SK-N-SH treated with all-trans-retinoic acid at 6 μM for 48 hours (cell line): ENCODE measurements at regions not wholly inside any gene's neighbourhood (a gene's known extent, or its start where the extent isn't known, plus 50 kb on each side); places are given as distances from the start of the nearest gene placed in this dataset.

Experiments
- ARNTL ChIP-seq: fragments of 450-650 bp; formaldehyde crosslinking; IDR thresholded peaks from 2 replicates; pipeline ENCODE4 v1.5.0; 2020; ENCODE audit warnings: low read depth, mild to moderate bottlenecking, moderate library complexity, borderline replicate concordance
- CREB5 ChIP-seq: fragments of 250-450 bp; sonication (Bioruptor Pico); IDR thresholded peaks from 2 replicates; pipeline ENCODE4 v1.5.1; 2020; ENCODE audit warnings: low read depth, mild to moderate bottlenecking, moderate library complexity
- CSRNP3 ChIP-seq: fragments of 250-450 bp; sonication (Bioruptor Pico); IDR thresholded peaks from 2 replicates; pipeline ENCODE4 v1.5.1; 2021; ENCODE audit warnings: mild to moderate bottlenecking, moderate library complexity
- GLIS3 ChIP-seq: fragments of 250-450 bp; sonication (Bioruptor Pico); IDR thresholded peaks from 2 replicates; pipeline ENCODE4 v1.5.0; 2020; ENCODE audit warnings: mild to moderate bottlenecking, moderate library complexity
- ZC3H10 ChIP-seq: fragments of 250-450 bp; sonication (Bioruptor Pico); IDR thresholded peaks from 2 replicates; pipeline ENCODE4 v1.5.1; 2021; ENCODE audit warnings: mild to moderate bottlenecking, moderate library complexity
- ZFP30 ChIP-seq: fragments of 450-650 bp; formaldehyde crosslinking; IDR thresholded peaks from 2 replicates; pipeline ENCODE4 v1.5.0; 2022; ENCODE audit warnings: mild to moderate bottlenecking, moderate library complexity
- ZNF565 ChIP-seq: fragments of 450-650 bp; formaldehyde crosslinking; conservative IDR thresholded peaks from 2 replicates; pipeline ENCODE4 v1.5.0; 2020; ENCODE audit warnings: low read depth, mild to moderate bottlenecking, moderate library complexity
- ZNF70 ChIP-seq: fragments of 450-650 bp; formaldehyde crosslinking; IDR thresholded peaks from 2 replicates; pipeline ENCODE4 v1.5.0; 2020; ENCODE audit warnings: mild to moderate bottlenecking, moderate library complexity

DNA sequence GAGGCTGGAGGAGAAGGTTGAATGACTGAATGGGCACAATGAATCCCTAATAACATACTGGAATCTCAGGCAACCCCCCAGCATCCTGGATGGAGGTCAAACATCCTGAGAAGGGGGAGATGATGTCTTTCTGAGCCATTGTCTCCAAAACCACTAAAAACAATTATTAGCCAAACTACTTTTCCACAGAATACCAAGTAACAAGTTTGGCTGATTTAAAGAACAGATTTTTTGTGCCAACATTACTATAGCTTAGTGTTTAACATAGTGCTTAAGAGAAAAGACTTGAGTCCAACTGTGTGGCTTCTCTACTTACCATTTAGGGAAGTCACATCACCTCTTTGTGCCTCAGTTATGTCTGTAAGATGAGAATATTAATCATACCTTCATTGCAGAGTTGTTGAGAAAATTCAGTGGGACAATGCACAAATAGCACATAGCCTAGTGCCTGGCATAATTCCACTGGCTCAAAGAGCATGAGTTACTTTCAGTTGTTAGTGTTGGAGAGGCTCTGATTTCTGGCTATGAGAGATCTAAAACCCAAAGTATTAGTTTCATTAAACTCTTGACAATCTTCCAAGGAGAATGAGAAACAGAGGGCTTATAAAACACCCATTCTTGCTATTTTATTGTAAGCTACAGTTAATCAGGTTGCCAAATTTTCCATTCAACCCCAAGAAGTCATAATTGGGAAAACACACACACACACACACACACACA, 111.3 kb upstream of the NR3C1 start:
- TF ChIP-seq ARNTL (CRISPR knock-in tag) (no peak), ZC3H10 (CRISPR knock-in tag) (no peak), ZFP30 (no peak), CSRNP3 (CRISPR knock-in tag) (no peak), ZNF565 (CRISPR knock-in tag) (no peak), ZNF70 (CRISPR knock-in tag) (no peak), CREB5 (CRISPR knock-in tag) (no peak), GLIS3 (CRISPR knock-in tag) (no peak)
